MM.1S (cell line): ENCODE measurements at regions not wholly inside any gene's neighbourhood (a gene's known extent, or its start where the extent isn't known, plus 50 kb on each side); places are given as distances from the start of the nearest gene placed in this dataset.

Experiments used
- DNase-seq: peaks from one replicate; pipeline ENCODE4 v3.0.0-alpha.2; 2015
- H2AFZ ChIP-seq: fragments of 300-600 bp; sonication (generic); 2 replicates; pipeline ENCODE4 v1.6.0; 2016; ENCODE audit warnings: antibody characterized with exemption, low read length
- H3F3A ChIP-seq: fragments of 300-600 bp; sonication (generic); 2 replicates; pipeline ENCODE4 v1.6.1; 2016; ENCODE audit warnings: mild to moderate bottlenecking, antibody characterized with exemption, low read length, moderate library complexity, mixed read lengths; ENCODE audit not compliant: insufficient read depth
- H3K27ac ChIP-seq: fragments of 300-600 bp; sonication (generic); 2 replicates; pipeline ENCODE4 v1.5.1; 2016; ENCODE audit warnings: mild to moderate bottlenecking, low read length
- H3K27me3 ChIP-seq: fragments of 300-600 bp; sonication (generic); replicated peaks from 2 replicates; pipeline ENCODE4 v1.6.0; 2016; ENCODE audit warnings: low read length; ENCODE audit not compliant: insufficient read depth
- H3K36me3 ChIP-seq: fragments of 300-600 bp; sonication (generic); replicated peaks from 2 replicates; pipeline ENCODE4 v1.6.1; 2016; ENCODE audit warnings: mild to moderate bottlenecking, low read length, mixed read lengths; ENCODE audit not compliant: insufficient read depth
- H3K4me1 ChIP-seq: fragments of 300-600 bp; sonication (generic); 2 replicates; pipeline ENCODE4 v1.6.1; 2016; ENCODE audit warnings: low read length, mixed read lengths
- H3K4me2 ChIP-seq: fragments of 300-600 bp; sonication (generic); 2 replicates; pipeline ENCODE4 v1.6.0; 2016; ENCODE audit warnings: low read depth, low read length
- H3K4me3 ChIP-seq: fragments of 300-600 bp; sonication (generic); 2 replicates; pipeline ENCODE4 v1.5.1; 2016; ENCODE audit warnings: low read length, mixed read lengths
- H3K79me2 ChIP-seq: fragments of 300-600 bp; sonication (generic); 2 replicates; pipeline ENCODE4 v1.6.1; 2016; ENCODE audit warnings: mixed run types, low read length, mixed read lengths
- H3K9ac ChIP-seq: fragments of 300-600 bp; sonication (generic); 2 replicates; pipeline ENCODE4 v1.6.1; 2016; ENCODE audit warnings: low read length, mixed read lengths
- H3K9me2 ChIP-seq: fragments of 300-600 bp; sonication (generic); replicated peaks from 2 replicates; pipeline ENCODE4 v1.6.1; 2016; ENCODE audit warnings: mild to moderate bottlenecking, low read length, mixed read lengths; ENCODE audit not compliant: insufficient read depth
- H3K9me3 ChIP-seq: fragments of 300-600 bp; sonication (generic); replicated peaks from 2 replicates; pipeline ENCODE4 v1.6.1; 2016; ENCODE audit warnings: mild to moderate bottlenecking, low read length, mixed read lengths; ENCODE audit not compliant: insufficient read depth
- H4K20me1 ChIP-seq: fragments of 300-600 bp; sonication (generic); 2 replicates; pipeline ENCODE4 v1.6.1; 2016; ENCODE audit warnings: mild to moderate bottlenecking, low read length, moderate library complexity, mixed read lengths; ENCODE audit not compliant: insufficient read depth
- CTCF ChIP-seq: fragments of 300-600 bp; sonication (generic); IDR thresholded peaks from 2 replicates; pipeline ENCODE4 v1.5.1; 2016; ENCODE audit warnings: antibody characterized with exemption, low read length, mixed read lengths
- EZH2 ChIP-seq: fragments of 300-600 bp; sonication (generic); optimal IDR thresholded peaks from 2 replicates; pipeline ENCODE3; 2017; ENCODE audit warnings: low read depth, mild to moderate bottlenecking, antibody characterized with exemption, low read length, mixed read lengths
- EZH2phosphoT487 ChIP-seq: fragments of 300-600 bp; sonication (generic); IDR thresholded peaks from 2 replicates; pipeline ENCODE4 v1.6.1; 2018; ENCODE audit warnings: antibody characterized with exemption, low read length

- TF ChIP-seq EZH2 = no peak
- TF ChIP-seq EZH2phosphoT487 = no peak
- TF ChIP-seq CTCF = no peak
- no peaks in the 10 kb centered on the region for H3F3A ChIP-seq
- no peaks in the 10 kb centered on the region for H3K36me3 ChIP-seq
- no peak overlapping the region for H3K4me3 ChIP-seq
- H3K4me1 ChIP-seq = no peaks in the 10 kb centered on the region
- H2AFZ ChIP-seq = no peak overlapping the region
- no peak overlapping the region for H3K9ac ChIP-seq
- DNase-seq = no peak
- H3K9me3 ChIP-seq = no peaks in the 10 kb centered on the region
- H3K9me2 ChIP-seq = no peaks in the 10 kb centered on the region
- H3K27me3 ChIP-seq = no peaks in the 10 kb centered on the region
- H3K79me2 ChIP-seq = no peaks in the 10 kb centered on the region
- no peak overlapping the region for H3K27ac ChIP-seq
- no peaks in the 10 kb centered on the region for H4K20me1 ChIP-seq
- no peak overlapping the region for H3K4me2 ChIP-seq
Observed at GRCh38 chr18:44227501-44227900, 453.2 kb upstream of the SETBP1 start.

- Histone ChIP-seq H3F3A (no peaks in the 10 kb centered on the region), H3K4me3 (no peak overlapping the region), H4K20me1 (no peaks in the 10 kb centered on the region), H3K36me3 (no peaks in the 10 kb centered on the region), H3K79me2 (no peaks in the 10 kb centered on the region), H3K27ac (no peak overlapping the region), H3K9me2 (no peaks in the 10 kb centered on the region), H3K9me3 (no peaks in the 10 kb centered on the region), H3K9ac (no peak overlapping the region), H3K4me1 (no peaks in the 10 kb centered on the region), H2AFZ (no peak overlapping the region), H3K27me3 (no peaks in the 10 kb centered on the region), H3K4me2 (no peak overlapping the region)
- DNase-seq = no peak
- TF ChIP-seq CTCF (no peak), EZH2 (no peak), EZH2phosphoT487 (no peak)
Observed at GRCh38 chr18:44229693-44230108, 451.0 kb upstream of the SETBP1 start.

- no peak overlapping the region for H2AFZ ChIP-seq
- H3K9ac ChIP-seq = no peak overlapping the region
- no peak for DNase-seq
- no peaks in the 10 kb centered on the region for H3K79me2 ChIP-seq
- H3F3A ChIP-seq = no peaks in the 10 kb centered on the region
- no peaks in the 10 kb centered on the region for H3K36me3 ChIP-seq
- H3K4me3 ChIP-seq = no peak overlapping the region
- no peaks in the 10 kb centered on the region for H3K9me3 ChIP-seq
- no peaks in the 10 kb centered on the region for H4K20me1 ChIP-seq
- H3K27me3 ChIP-seq = no peaks in the 10 kb centered on the region
- no peaks in the 10 kb centered on the region for H3K4me1 ChIP-seq
- no peak overlapping the region for H3K4me2 ChIP-seq
- no peaks in the 10 kb centered on the region for H3K9me2 ChIP-seq
- H3K27ac ChIP-seq = no peak overlapping the region
- no peak for TF ChIP-seq EZH2
Observed at GRCh38 chr18:44231936-44232335, 448.8 kb upstream of the SETBP1 start.

GRCh38 chr18:44232500-44232899 lies 448.2 kb upstream of the SETBP1 start:
- no peak overlapping the region for H3K9ac ChIP-seq
- H3F3A ChIP-seq = no peaks in the 10 kb centered on the region
- H3K36me3 ChIP-seq = no peaks in the 10 kb centered on the region
- no peak overlapping the region for H3K4me2 ChIP-seq
- no peaks in the 10 kb centered on the region for H3K9me3 ChIP-seq
- no peak overlapping the region for H2AFZ ChIP-seq
- H3K27me3 ChIP-seq = no peaks in the 10 kb centered on the region
- no peaks in the 10 kb centered on the region for H3K4me1 ChIP-seq
- TF ChIP-seq EZH2phosphoT487 (no peak), CTCF (no peak), EZH2 (no peak)
- no peak for DNase-seq
- no peaks in the 10 kb centered on the region for H4K20me1 ChIP-seq
- H3K27ac ChIP-seq = no peak overlapping the region
- no peak overlapping the region for H3K4me3 ChIP-seq
- no peaks in the 10 kb centered on the region for H3K9me2 ChIP-seq
- no peaks in the 10 kb centered on the region for H3K79me2 ChIP-seq
